Panc1 (cell line): ENCODE measurements at regions not wholly inside any gene's neighbourhood (a gene's known extent, or its start where the extent isn't known, plus 50 kb on each side); places are given as distances from the start of the nearest gene placed in this dataset.

Experiments used
- ATAC-seq: fragments of 200-7000 bp; cut with Tn5 transposase; 2 replicates; pipeline ENCODE4 v1.9.1; 2020; ENCODE audit warnings: mild to moderate bottlenecking, moderate library complexity
- BruUV-seq: library from RNA; stranded (reverse); fragments of 400-500 nt; replicated peaks from 2 replicates; lab custom pipeline; 2021; lab: Mats Ljungman, UMichigan
- CTCF ChIA-PET: fragments of 300-600 bp; sonication (Branson Sonifier 250); formaldehyde crosslinking; loops from one replicate; lab custom pipeline; 2022; ENCODE audit warnings: antibody characterized with exemption; lab: Charles Lee
- POLR2A ChIA-PET: fragments of 300-600 bp; sonication (Branson Sonifier 250); formaldehyde crosslinking; loops from one replicate; lab custom pipeline; 2022; ENCODE audit warnings: antibody characterized with exemption; lab: Charles Lee
- DNase-seq: peaks from one replicate; pipeline ENCODE4 v3.0.0-alpha.2; 2010; ENCODE audit warnings: low read depth, low spot score
- H3K27ac ChIP-seq: 2 replicates; pipeline ENCODE4 v1.5.1; 2011; ENCODE audit warnings: mild to moderate bottlenecking, low read length, inconsistent platforms
- H3K27me3 ChIP-seq: fragments of 200-500 bp; sonication (Bioruptor generic); 2 replicates; pipeline ENCODE4 v1.6.0; 2014; ENCODE audit warnings: low read length, inconsistent platforms; ENCODE audit not compliant: control insufficient read depth, insufficient read depth
- H3K36me3 ChIP-seq: fragments of 200-500 bp; sonication (Bioruptor generic); 2 replicates; pipeline ENCODE4 v1.5.1; 2014; ENCODE audit warnings: inconsistent platforms, mild to moderate bottlenecking, low read length, moderate library complexity; ENCODE audit not compliant: control insufficient read depth, insufficient read depth
- H3K4me1 ChIP-seq: 2 replicates; pipeline ENCODE4 v1.5.1; 2011; ENCODE audit warnings: inconsistent platforms, mild to moderate bottlenecking, low read length, moderate library complexity; ENCODE audit not compliant: control insufficient read depth, insufficient read depth
- H3K4me3 ChIP-seq, 2 experiments: 2 replicates each; pipeline ENCODE4 v1.5.1; 2011 to 2012; ENCODE audit warnings: low read depth in 2 of 2, low read length in 2 of 2, mild to moderate bottlenecking in 2 of 2, inconsistent platforms in 1 of 2, moderate library complexity in 1 of 2
- H3K9me3 ChIP-seq: fragments of 200-500 bp; sonication (Bioruptor generic); 2 replicates; pipeline ENCODE4 v1.5.1; 2014; ENCODE audit warnings: low read depth, mild to moderate bottlenecking, inconsistent platforms, low read length, moderate library complexity; ENCODE audit not compliant: control insufficient read depth, insufficient read depth
- POLR2AphosphoS5 ChIP-seq: IDR thresholded peaks from 2 replicates; pipeline ENCODE4 v1.6.1; 2012; ENCODE audit warnings: mild to moderate bottlenecking, low read depth, low read length, moderate library complexity
- SIN3A ChIP-seq: IDR thresholded peaks from 2 replicates; pipeline ENCODE4 v1.6.1; 2012; ENCODE audit warnings: low read depth, mild to moderate bottlenecking, low read length, moderate library complexity, borderline replicate concordance; ENCODE audit not compliant: insufficient read depth
- TCF7L2 ChIP-seq: IDR thresholded peaks from 2 replicates; pipeline ENCODE4 v1.6.1; 2011; ENCODE audit warnings: mild to moderate bottlenecking, low read depth, low read length, inconsistent platforms
- in situ Hi-C: cut with HindIII; loops from 2 replicates; pipeline ENCODE4 v1.10.0; 2016; ENCODE audit warnings: low sequenced_read_pairs, low pct_unique_long_range_greater_than_20kb
- intact Hi-C: fragments of 100-400 bp; cut with micrococcal nuclease; formaldehyde crosslinking; loops from one replicate; pipeline ENCODE4 v1.10.0; 2022; ENCODE audit not compliant: unreplicated experiment
- TF ChIP-seq, protein P1 (sequence below): fragments of 450-650 bp; IDR thresholded peaks from 2 replicates; pipeline ENCODE4 v1.5.1; 2017; ENCODE audit warnings: mild to moderate bottlenecking
- TF ChIP-seq, protein P2 (sequence below), 2 experiments: IDR thresholded peaks; 2 replicates each; pipeline ENCODE4 v1.6.1; 2011 to 2012; ENCODE audit warnings: low read depth in 2 of 2, control low read depth in 1 of 2, low read length in 1 of 2, mild to moderate bottlenecking in 1 of 2, moderate library complexity in 1 of 2; ENCODE audit not compliant: insufficient read depth in 1 of 2

GRCh38 chr3:6806991-6807390 is 53.9 kb upstream of the GRM7 start:
- ATAC-seq, result no peak
- no peak overlapping the region for H3K27ac ChIP-seq
- ChIA-PET POLR2A (no interaction called here), CTCF (no interaction called here)
- intact Hi-C loops (no loop called here), in situ Hi-C loops (no loop called here)
- no peaks in the 10 kb centered on the region for H3K4me1 ChIP-seq
- no peaks in the 10 kb centered on the region for H3K36me3 ChIP-seq
- no peaks in the 10 kb centered on the region for H3K27me3 ChIP-seq
- TF ChIP-seq, protein P1, sequence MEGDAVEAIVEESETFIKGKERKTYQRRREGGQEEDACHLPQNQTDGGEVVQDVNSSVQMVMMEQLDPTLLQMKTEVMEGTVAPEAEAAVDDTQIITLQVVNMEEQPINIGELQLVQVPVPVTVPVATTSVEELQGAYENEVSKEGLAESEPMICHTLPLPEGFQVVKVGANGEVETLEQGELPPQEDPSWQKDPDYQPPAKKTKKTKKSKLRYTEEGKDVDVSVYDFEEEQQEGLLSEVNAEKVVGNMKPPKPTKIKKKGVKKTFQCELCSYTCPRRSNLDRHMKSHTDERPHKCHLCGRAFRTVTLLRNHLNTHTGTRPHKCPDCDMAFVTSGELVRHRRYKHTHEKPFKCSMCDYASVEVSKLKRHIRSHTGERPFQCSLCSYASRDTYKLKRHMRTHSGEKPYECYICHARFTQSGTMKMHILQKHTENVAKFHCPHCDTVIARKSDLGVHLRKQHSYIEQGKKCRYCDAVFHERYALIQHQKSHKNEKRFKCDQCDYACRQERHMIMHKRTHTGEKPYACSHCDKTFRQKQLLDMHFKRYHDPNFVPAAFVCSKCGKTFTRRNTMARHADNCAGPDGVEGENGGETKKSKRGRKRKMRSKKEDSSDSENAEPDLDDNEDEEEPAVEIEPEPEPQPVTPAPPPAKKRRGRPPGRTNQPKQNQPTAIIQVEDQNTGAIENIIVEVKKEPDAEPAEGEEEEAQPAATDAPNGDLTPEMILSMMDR, result no peak
- TF ChIP-seq SIN3A (no peak), POLR2AphosphoS5 (no peak), TCF7L2 (no peak)
- TF ChIP-seq, protein P2, sequence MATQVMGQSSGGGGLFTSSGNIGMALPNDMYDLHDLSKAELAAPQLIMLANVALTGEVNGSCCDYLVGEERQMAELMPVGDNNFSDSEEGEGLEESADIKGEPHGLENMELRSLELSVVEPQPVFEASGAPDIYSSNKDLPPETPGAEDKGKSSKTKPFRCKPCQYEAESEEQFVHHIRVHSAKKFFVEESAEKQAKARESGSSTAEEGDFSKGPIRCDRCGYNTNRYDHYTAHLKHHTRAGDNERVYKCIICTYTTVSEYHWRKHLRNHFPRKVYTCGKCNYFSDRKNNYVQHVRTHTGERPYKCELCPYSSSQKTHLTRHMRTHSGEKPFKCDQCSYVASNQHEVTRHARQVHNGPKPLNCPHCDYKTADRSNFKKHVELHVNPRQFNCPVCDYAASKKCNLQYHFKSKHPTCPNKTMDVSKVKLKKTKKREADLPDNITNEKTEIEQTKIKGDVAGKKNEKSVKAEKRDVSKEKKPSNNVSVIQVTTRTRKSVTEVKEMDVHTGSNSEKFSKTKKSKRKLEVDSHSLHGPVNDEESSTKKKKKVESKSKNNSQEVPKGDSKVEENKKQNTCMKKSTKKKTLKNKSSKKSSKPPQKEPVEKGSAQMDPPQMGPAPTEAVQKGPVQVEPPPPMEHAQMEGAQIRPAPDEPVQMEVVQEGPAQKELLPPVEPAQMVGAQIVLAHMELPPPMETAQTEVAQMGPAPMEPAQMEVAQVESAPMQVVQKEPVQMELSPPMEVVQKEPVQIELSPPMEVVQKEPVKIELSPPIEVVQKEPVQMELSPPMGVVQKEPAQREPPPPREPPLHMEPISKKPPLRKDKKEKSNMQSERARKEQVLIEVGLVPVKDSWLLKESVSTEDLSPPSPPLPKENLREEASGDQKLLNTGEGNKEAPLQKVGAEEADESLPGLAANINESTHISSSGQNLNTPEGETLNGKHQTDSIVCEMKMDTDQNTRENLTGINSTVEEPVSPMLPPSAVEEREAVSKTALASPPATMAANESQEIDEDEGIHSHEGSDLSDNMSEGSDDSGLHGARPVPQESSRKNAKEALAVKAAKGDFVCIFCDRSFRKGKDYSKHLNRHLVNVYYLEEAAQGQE (IDR thresholded peaks at IDR 0.05; ENCODE audit: insufficient read depth in 1 of 2, low read depth in 2 of 2, low read length in 1 of 2), result no peak
- H3K4me3 ChIP-seq, result no peak overlapping the region
- no peaks in the 10 kb centered on the region for H3K9me3 ChIP-seq
- no TSS peak for BruUV-seq
- no peak for DNase-seq

GRCh38 chr3:6807967-6808588 is 52.8 kb upstream of the GRM7 start:
- Histone ChIP-seq H3K9me3 (no peaks in the 10 kb centered on the region), H3K27me3 (no peaks in the 10 kb centered on the region), H3K4me3 (no peak overlapping the region), H3K27ac (no peak overlapping the region), H3K4me1 (no peaks in the 10 kb centered on the region), H3K36me3 (no peaks in the 10 kb centered on the region)
- CTCF ChIA-PET, result no interaction called here
- no TSS peak for BruUV-seq
- intact Hi-C loops (no loop called here), in situ Hi-C loops (no loop called here)
- ATAC-seq (no peak), DNase-seq (no peak)
- TF ChIP-seq SIN3A, result no peak
- TF ChIP-seq, protein P2 (IDR thresholded peaks at IDR 0.05; ENCODE audit: insufficient read depth in 1 of 2, low read depth in 2 of 2, low read length in 1 of 2), result no peak
- TF ChIP-seq POLR2AphosphoS5, result no peak
- TF ChIP-seq, protein P1, result no peak
- no peak for TF ChIP-seq TCF7L2
- POLR2A ChIA-PET, result no interaction called here
